Thyroid gland (tissue), 4 donors: ENCODE measurements at regions not wholly inside any gene's neighbourhood (a gene's known extent, or its start where the extent isn't known, plus 50 kb on each side); places are given as distances from the start of the nearest gene placed in this dataset.

ENCODE experiments used
- DNase-seq, 2 donors: peaks; one replicate each; pipeline ENCODE4 v3.0.0-alpha.2; 2019
- H3K27ac ChIP-seq, 3 donors: fragments of 200-600 bp; sonication (generic); 1 replicate in 2 of 3; 2 replicates in 1 of 3; pipeline ENCODE4 v1.5.1; 2016 to 2019; ENCODE audit warnings: mild to moderate bottlenecking in 1 of 3, moderate library complexity in 1 of 3
- H3K27me3 ChIP-seq: fragments of 200-600 bp; sonication (generic); one replicate; pipeline ENCODE4 v1.5.1; 2019
- H3K36me3 ChIP-seq, 2 donors: fragments of 200-600 bp; sonication (generic); one replicate each; pipeline ENCODE4 v1.5.1; 2016 to 2019
- H3K4me1 ChIP-seq, 2 donors: fragments of 200-600 bp; sonication (generic); one replicate each; pipeline ENCODE4 v1.5.1; 2017 to 2019
- H3K4me3 ChIP-seq, 3 donors: fragments of 200-600 bp; sonication (generic); replicated peaks in 1 of 3; 1 replicate in 2 of 3; 2 replicates in 1 of 3; pipeline ENCODE4 v1.5.1; 2016; ENCODE audit warnings: mild to moderate bottlenecking in 1 of 3
- H3K9me3 ChIP-seq: fragments of 200-600 bp; sonication (generic); one replicate; pipeline ENCODE4 v1.5.1; 2017
- POLR2A ChIP-seq, 2 donors: fragments of 450-650 bp; IDR thresholded peaks; one replicate each; pipeline ENCODE4 v1.6.1; 2017; ENCODE audit warnings: antibody characterized with exemption in 2 of 2, mild to moderate bottlenecking in 2 of 2, moderate library complexity in 1 of 2
- WGBS, 2 donors: methylation state at CpG; one replicate each; pipeline ENCODE4 v1.1.5; 2017; 5-methylcytosine and 5-hydroxymethylcytosine counted together
- intact Hi-C: fragments of 100-400 bp; cut with DNase I; formaldehyde crosslinking; loops from one replicate; pipeline ENCODE4 v1.15.1; 2023
- TF ChIP-seq, protein P1 (sequence below), 6 experiments: fragments of 200-600 bp in 3 of 6; fragments of 450-650 bp in 3 of 6; sonication (generic) in 3 of 6; IDR thresholded peaks; one replicate each; pipeline ENCODE4 v1.5.1; 2016 to 2019; ENCODE audit warnings: antibody characterized with exemption in 6 of 6, mild to moderate bottlenecking in 2 of 6, inconsistent platforms in 1 of 6, moderate library complexity in 1 of 6

DNA sequence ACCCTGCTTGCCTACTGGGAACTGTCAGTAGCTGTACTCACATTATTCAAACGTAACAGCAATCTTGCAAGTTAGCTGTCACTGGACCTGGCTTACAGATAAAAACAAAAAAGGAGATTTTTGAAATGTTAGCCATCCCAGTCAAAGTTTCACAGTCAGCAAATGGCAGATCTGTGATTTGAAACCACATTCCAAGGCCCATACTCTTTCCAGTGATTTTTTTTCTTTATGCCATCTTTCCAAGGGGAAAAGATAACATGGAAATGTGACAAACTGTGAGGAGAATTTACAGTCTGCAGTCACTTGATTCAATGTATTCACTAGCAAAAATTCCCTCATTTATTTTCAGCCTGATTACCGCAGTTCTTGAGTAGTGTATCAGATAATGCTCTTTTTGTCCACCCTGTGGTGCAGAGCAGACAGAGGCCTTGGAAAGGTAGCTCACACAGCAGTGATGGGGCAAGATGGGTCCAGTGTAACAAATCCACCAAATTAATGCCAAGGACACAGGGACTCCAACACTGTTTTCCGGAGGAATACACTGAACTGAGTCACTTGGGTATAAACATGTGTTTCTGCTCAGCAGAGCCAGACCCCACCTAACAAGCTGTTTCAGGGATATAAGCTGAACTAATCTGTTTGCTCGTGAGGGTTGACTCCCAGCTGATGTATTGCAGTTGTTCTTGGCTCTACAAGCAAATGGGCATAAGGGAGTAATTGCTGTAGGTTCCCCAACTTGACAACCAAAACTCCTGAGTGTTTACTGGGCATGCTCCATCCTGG lies 49.9 kb upstream of the ADGRF1 start:
- 77 to 87% methylated on average over 4 of the region's 4 CpGs for WGBS, 2 donors
- intact Hi-C loops, result no loop called here
- no peaks in the 10 kb centered on the region for H3K36me3 ChIP-seq
- DNase-seq, result no peak
- peaks cover 0 to 8% of the 10 kb centered on the region in 2 donors for H3K4me1 ChIP-seq
- H3K27me3 ChIP-seq, result no peaks in the 10 kb centered on the region
- TF ChIP-seq, protein P1, sequence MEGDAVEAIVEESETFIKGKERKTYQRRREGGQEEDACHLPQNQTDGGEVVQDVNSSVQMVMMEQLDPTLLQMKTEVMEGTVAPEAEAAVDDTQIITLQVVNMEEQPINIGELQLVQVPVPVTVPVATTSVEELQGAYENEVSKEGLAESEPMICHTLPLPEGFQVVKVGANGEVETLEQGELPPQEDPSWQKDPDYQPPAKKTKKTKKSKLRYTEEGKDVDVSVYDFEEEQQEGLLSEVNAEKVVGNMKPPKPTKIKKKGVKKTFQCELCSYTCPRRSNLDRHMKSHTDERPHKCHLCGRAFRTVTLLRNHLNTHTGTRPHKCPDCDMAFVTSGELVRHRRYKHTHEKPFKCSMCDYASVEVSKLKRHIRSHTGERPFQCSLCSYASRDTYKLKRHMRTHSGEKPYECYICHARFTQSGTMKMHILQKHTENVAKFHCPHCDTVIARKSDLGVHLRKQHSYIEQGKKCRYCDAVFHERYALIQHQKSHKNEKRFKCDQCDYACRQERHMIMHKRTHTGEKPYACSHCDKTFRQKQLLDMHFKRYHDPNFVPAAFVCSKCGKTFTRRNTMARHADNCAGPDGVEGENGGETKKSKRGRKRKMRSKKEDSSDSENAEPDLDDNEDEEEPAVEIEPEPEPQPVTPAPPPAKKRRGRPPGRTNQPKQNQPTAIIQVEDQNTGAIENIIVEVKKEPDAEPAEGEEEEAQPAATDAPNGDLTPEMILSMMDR (IDR thresholded peaks at IDR 0.05), result no peak
- TF ChIP-seq POLR2A (IDR thresholded peaks at IDR 0.05), result no peak
- no peak overlapping the region for H3K27ac ChIP-seq
- no peaks in the 10 kb centered on the region for H3K9me3 ChIP-seq
- no peak overlapping the region for H3K4me3 ChIP-seq
